ENCODE measurements at regions not wholly inside any gene's neighbourhood (a gene's known extent, or its start where the extent isn't known, plus 50 kb on each side); places are given as distances from the start of the nearest gene placed in this dataset.
"Not testable (repeated sequence)": the region's sequence is repeated elsewhere in the genome, so short reads cannot be mapped to it uniquely, and the experiment has no call there.

DNA sequence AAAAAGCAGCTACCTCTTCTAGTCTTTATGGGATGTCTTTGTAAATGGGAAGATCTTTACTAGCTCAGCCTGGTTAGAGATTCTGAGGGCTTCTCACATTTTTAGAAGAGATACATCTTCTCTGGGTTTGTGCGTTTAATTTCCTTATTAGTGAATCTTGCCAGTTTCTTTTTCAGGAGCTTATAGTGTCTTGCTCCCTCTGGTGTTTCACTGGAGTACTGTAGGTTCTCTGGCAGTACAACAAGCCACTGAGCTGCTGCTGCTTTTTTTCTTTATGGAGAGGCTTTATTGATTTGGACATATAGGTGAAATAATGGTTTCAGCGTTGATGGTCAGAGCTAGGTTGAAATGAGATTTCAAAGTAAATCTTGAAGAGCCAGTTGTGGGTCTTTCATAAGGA lies 82.9 kb downstream of the LAS1L start:
- H3K4me1 ChIP-seq (ENCODE audit: control insufficient read depth, insufficient read depth, low read length), result no peaks in the 10 kb centered on the region
- H3K27ac ChIP-seq (ENCODE audit: low read length), result no peak overlapping the region
- H3K9me3 ChIP-seq (replicated peaks; ENCODE audit: control insufficient read depth, low read depth, low read length), result peaks cover 2% of the 10 kb centered on the region
- H3K36me3 ChIP-seq (ENCODE audit: control insufficient read depth, insufficient read depth, low read length), result no peaks in the 10 kb centered on the region
- no CpG with 5 or more reads among the region's 2 CpGs for WGBS (ENCODE audit: insufficient coverage)
- no peak overlapping the region for H3K4me3 ChIP-seq (ENCODE audit: low read length)
- DNase-seq, result no peak
- H3K27me3 ChIP-seq (ENCODE audit: control insufficient read depth, insufficient read depth, low read length), result no peaks in the 10 kb centered on the region

DNA sequence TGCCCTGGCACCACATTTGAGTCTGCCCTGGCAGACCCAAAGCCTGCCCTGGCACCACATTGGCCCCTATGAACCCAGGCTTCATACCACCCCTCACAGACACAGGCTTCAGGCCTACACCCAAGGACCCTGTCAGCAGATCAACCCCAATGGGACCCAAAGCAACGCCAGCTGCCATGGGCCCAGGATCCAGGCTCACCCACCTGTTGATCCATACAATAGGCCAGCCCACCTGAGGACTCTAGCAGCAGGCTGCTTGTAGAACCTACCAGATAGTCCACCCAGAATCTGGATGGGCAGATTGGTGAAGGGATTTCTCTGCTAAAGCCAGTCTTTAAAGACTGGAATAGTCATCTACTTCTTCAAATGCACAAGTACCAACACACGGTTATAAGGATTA lies 114.4 kb downstream of the LAS1L start:
- H3K36me3 ChIP-seq (ENCODE audit: control insufficient read depth, insufficient read depth, low read length), result no peaks in the 10 kb centered on the region
- no peak for DNase-seq
- no peaks in the 10 kb centered on the region for H3K4me1 ChIP-seq (ENCODE audit: control insufficient read depth, insufficient read depth, low read length)
- no peak overlapping the region for H3K4me3 ChIP-seq (ENCODE audit: low read length)
- no peaks in the 10 kb centered on the region for H3K27me3 ChIP-seq (ENCODE audit: control insufficient read depth, insufficient read depth, low read length)
- no peak overlapping the region for H3K27ac ChIP-seq (ENCODE audit: low read length)
- H3K9me3 ChIP-seq (replicated peaks; ENCODE audit: control insufficient read depth, low read depth, low read length), result peaks cover 7% of the 10 kb centered on the region
- WGBS (ENCODE audit: insufficient coverage), result no CpG with 5 or more reads among the region's 2 CpGs

DNA sequence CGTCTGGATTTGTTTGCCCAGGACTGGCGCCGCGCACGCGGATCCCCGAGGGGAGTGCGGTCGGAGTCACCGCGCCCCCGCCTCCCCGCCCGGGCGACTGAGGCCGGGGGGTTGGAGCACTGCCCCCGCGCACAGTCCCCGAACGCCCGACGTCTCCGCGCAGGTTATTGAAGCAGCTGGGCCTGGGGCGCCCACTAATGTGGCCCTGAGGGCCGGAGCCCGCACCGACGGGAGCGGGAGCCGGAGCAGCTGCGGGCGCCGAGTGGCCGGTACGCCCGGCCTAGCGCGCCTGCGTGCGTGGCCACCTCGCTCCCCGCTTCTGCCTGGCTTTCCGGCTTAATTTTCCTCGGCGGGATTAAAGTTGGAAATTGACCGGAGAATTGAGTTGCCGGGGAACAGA lies 126.9 kb downstream of the LAS1L start:
- H3K4me1 ChIP-seq (ENCODE audit: control insufficient read depth, insufficient read depth, low read length); H3K36me3 ChIP-seq (ENCODE audit: control insufficient read depth, insufficient read depth, low read length); H3K27ac ChIP-seq (ENCODE audit: low read length); H3K4me3 ChIP-seq (ENCODE audit: low read length); DNase-seq; H3K9me3 ChIP-seq (replicated peaks; ENCODE audit: control insufficient read depth, low read depth, low read length): not testable (repeated sequence)
- whole genome bisulfite sequencing (ENCODE audit: insufficient coverage), result 39% methylated on average over 47 of the region's 48 CpGs
- peaks cover 10% of the 10 kb centered on the region for H3K27me3 ChIP-seq (ENCODE audit: control insufficient read depth, insufficient read depth, low read length)

DNA sequence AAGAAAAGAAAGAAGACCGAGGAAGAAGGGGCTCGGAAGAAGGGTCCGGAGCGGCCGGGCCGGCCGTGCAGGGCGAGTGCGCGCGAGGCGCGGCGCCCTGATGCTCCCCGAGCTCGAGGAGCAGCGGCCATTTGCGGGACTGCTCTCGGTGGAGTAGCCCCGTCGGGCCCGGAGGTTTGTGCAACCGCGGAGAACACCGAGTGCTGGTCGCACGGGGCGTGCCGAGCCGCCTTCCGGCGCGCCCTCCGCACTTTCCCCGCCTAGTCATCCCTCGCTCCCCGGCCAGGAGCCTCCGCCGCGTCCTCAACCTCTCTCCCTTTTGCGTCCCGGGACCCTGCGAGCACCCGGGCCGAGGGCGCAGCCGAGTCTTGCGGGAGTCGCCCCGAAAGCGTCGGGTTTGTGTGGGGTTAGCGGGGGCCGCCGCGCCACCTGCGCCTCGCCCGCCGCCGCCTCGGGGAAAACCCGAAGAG lies 127.4 kb downstream of the LAS1L start:
- 31% methylated on average over 42 of the region's 63 CpGs for WGBS (ENCODE audit: insufficient coverage)

DNA sequence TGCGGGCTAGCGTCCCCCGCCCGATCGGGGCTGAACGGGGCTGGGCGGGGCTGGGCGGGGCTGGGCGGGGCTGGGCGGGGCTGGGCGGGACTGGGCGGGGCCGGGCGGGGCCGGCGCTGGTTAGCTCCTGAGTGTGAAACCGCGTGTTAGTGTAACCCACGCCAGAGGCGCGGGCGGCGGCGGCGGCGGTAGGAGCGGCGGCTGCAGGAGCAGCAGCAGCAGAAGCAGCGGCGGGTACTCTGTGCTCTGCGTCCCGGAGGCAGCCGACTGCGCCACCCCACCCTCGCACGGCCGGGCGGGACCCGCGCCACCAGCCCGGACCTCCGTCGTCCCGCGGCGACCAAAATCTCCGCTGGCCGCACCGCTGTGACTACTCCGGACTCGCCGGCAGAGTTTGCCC lies 128.1 kb downstream of the LAS1L start:
- no peak overlapping the region for H3K27ac ChIP-seq (ENCODE audit: low read length)
- H3K9me3 ChIP-seq (replicated peaks; ENCODE audit: control insufficient read depth, low read depth, low read length), result peaks cover 3% of the 10 kb centered on the region
- DNase-seq, result no peak
- 29% methylated on average over 33 of the region's 52 CpGs for WGBS (ENCODE audit: insufficient coverage)
- no peaks in the 10 kb centered on the region for H3K4me1 ChIP-seq (ENCODE audit: control insufficient read depth, insufficient read depth, low read length)
- no peak overlapping the region for H3K4me3 ChIP-seq (ENCODE audit: low read length)
- H3K36me3 ChIP-seq (ENCODE audit: control insufficient read depth, insufficient read depth, low read length), result no peaks in the 10 kb centered on the region
- peaks cover 10% of the 10 kb centered on the region for H3K27me3 ChIP-seq (ENCODE audit: control insufficient read depth, insufficient read depth, low read length)

More for the DNA sequence above, 127.4 kb downstream of the LAS1L start:
- DNase-seq, result no peak
- Histone ChIP-seq H3K27me3 (ENCODE audit: control insufficient read depth, insufficient read depth, low read length) (peaks cover 10% of the 10 kb centered on the region), H3K36me3 (ENCODE audit: control insufficient read depth, insufficient read depth, low read length) (no peaks in the 10 kb centered on the region), H3K4me3 (ENCODE audit: low read length) (peak overlapping the region; percentile 3), H3K9me3 (replicated peaks; ENCODE audit: control insufficient read depth, low read depth, low read length) (no peaks in the 10 kb centered on the region), H3K27ac (ENCODE audit: low read length) (no peak overlapping the region), H3K4me1 (ENCODE audit: control insufficient read depth, insufficient read depth, low read length) (no peaks in the 10 kb centered on the region)

DNA sequence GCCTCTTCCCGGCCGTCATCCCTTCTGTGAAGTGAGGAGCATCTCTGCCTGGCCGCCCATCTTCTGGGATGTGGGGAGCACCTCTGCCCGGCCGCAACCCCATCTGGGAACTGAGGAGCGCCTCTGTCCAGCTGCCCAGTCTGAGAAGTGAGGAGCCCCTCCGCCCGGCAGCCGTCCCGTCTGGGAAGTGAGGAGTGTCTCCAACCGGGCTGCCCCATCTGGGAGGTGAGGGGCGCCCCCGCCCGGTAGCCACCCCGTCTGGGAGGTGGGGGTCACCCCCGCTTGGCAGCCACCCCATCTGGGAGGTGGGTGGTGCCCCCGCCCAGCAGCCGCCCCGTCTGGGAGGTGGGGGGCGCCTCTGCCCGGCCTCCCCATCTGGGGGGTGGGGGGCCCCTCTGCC lies 142.3 kb downstream of the LAS1L start:
- peaks cover 8% of the 10 kb centered on the region for H3K9me3 ChIP-seq (replicated peaks; ENCODE audit: control insufficient read depth, low read depth, low read length)
- H3K4me1 ChIP-seq (ENCODE audit: control insufficient read depth, insufficient read depth, low read length), result no peaks in the 10 kb centered on the region
- no peak for DNase-seq
- H3K27ac ChIP-seq (ENCODE audit: low read length), result no peak overlapping the region
- H3K4me3 ChIP-seq (ENCODE audit: low read length), result no peak overlapping the region
- H3K36me3 ChIP-seq (ENCODE audit: control insufficient read depth, insufficient read depth, low read length), result no peaks in the 10 kb centered on the region
- H3K27me3 ChIP-seq (ENCODE audit: control insufficient read depth, insufficient read depth, low read length), result no peaks in the 10 kb centered on the region
- WGBS (ENCODE audit: insufficient coverage), result 89% methylated on average over 3 of the region's 21 CpGs

DNA sequence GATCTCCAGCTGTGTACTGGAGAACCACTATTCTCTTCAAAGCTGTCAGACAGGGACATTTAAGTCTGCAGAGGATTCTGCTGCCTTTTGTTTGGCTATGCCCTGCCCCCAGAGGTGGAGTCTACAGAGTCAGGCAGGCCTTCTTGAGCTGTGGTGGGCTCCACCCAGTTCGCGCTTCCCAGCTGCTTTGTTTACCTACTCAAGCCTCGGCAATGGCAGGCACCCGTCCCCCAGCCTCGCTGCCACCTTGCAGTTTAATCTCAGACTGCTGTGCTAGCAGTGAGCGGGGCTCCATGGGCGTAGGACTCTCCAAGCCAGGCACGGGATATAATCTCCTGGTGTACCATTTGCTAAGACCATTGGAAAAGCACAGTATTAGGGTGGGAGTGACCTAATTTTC lies 145.5 kb downstream of the LAS1L start:
- not testable (repeated sequence) for DNase-seq; H3K27me3 ChIP-seq (ENCODE audit: control insufficient read depth, insufficient read depth, low read length); H3K9me3 ChIP-seq (replicated peaks; ENCODE audit: control insufficient read depth, low read depth, low read length); H3K4me3 ChIP-seq (ENCODE audit: low read length); H3K4me1 ChIP-seq (ENCODE audit: control insufficient read depth, insufficient read depth, low read length); H3K27ac ChIP-seq (ENCODE audit: low read length); H3K36me3 ChIP-seq (ENCODE audit: control insufficient read depth, insufficient read depth, low read length)
- WGBS (ENCODE audit: insufficient coverage), result 97% methylated on average over 6 of the region's 8 CpGs

Measured in muscle of leg (tissue), 3 donors.